Neutrophil (primary cell): ENCODE measurements at regions not wholly inside any gene's neighbourhood (a gene's known extent, or its start where the extent isn't known, plus 50 kb on each side); places are given as distances from the start of the nearest gene placed in this dataset.
A peak's percentile ranks its signal among the peaks of the same experiment; 100 is the strongest.
"Not testable (repeated sequence)": the region's sequence is repeated elsewhere in the genome, so short reads cannot be mapped to it uniquely, and the experiment has no call there.

Experiments used
- H3K27ac ChIP-seq: fragments of 200-600 bp; sonication (generic); 2 replicates; pipeline ENCODE4 v1.5.1; 2016; ENCODE audit warnings: mild to moderate bottlenecking, moderate library complexity
- H3K27me3 ChIP-seq: fragments of 200-600 bp; sonication (generic); 2 replicates; pipeline ENCODE4 v1.6.0; 2016; ENCODE audit warnings: mild to moderate bottlenecking
- H3K36me3 ChIP-seq: fragments of 200-600 bp; sonication (generic); 2 replicates; pipeline ENCODE4 v1.5.1; 2017
- H3K4me1 ChIP-seq, 2 experiments: fragments of 200-600 bp in 1 of 2; sonication (generic) in 1 of 2; 1 replicate in 1 of 2; 2 replicates in 1 of 2; pipeline versions ENCODE4 v1.5.1 to v1.6.1; 2013 to 2016; ENCODE audit warnings: low read depth in 1 of 2, low read length in 1 of 2, mild to moderate bottlenecking in 1 of 2, moderate library complexity in 1 of 2; ENCODE audit not compliant: control insufficient read depth in 1 of 2, insufficient read depth in 1 of 2
- H3K4me3 ChIP-seq, 2 experiments: fragments of 200-600 bp in 1 of 2; sonication (generic) in 1 of 2; 1 replicate in 1 of 2; 2 replicates in 1 of 2; pipeline ENCODE4 v1.5.1; 2013 to 2016; ENCODE audit warnings: low read depth in 1 of 2, low read length in 1 of 2, mild to moderate bottlenecking in 1 of 2, moderate library complexity in 1 of 2
- H3K9me3 ChIP-seq: fragments of 200-600 bp; sonication (generic); 2 replicates; pipeline ENCODE4 v1.5.1; 2016
- TF ChIP-seq, protein P1 (sequence below): fragments of 200-600 bp; sonication (generic); IDR thresholded peaks from 2 replicates; pipeline ENCODE4 v1.5.1; 2016; ENCODE audit warnings: antibody characterized with exemption

DNA sequence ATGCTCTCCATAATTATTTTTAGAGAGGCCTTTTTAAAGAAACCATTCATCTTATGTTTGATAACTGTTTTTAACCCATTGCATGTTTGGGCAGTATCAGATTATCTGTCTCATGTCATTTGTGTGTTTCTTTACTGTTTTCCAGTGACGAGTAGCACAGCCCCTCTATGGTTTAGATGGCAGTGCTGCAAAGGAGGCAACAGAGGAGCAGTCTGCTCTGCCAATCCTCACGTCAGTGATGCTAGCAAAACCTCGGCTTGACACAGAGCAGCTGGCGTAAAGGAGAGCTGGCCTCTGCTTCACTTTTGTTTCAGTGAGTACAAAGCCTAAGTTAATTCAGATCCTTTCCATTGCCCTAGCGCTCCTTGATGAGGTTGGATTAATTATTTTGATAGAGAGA, 80.4 kb upstream of the GARIN1A start:
- TF ChIP-seq, protein P1, sequence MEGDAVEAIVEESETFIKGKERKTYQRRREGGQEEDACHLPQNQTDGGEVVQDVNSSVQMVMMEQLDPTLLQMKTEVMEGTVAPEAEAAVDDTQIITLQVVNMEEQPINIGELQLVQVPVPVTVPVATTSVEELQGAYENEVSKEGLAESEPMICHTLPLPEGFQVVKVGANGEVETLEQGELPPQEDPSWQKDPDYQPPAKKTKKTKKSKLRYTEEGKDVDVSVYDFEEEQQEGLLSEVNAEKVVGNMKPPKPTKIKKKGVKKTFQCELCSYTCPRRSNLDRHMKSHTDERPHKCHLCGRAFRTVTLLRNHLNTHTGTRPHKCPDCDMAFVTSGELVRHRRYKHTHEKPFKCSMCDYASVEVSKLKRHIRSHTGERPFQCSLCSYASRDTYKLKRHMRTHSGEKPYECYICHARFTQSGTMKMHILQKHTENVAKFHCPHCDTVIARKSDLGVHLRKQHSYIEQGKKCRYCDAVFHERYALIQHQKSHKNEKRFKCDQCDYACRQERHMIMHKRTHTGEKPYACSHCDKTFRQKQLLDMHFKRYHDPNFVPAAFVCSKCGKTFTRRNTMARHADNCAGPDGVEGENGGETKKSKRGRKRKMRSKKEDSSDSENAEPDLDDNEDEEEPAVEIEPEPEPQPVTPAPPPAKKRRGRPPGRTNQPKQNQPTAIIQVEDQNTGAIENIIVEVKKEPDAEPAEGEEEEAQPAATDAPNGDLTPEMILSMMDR = no peak
- Histone ChIP-seq H3K27me3 (no peaks in the 10 kb centered on the region), H3K36me3 (peaks cover 43% of the 10 kb centered on the region), H3K4me3 (no peak overlapping the region), H3K9me3 (no peaks in the 10 kb centered on the region), H3K4me1 (peaks cover under 1 to 9% of the 10 kb centered on the region in 2 experiments), H3K27ac (no peak overlapping the region)

DNA sequence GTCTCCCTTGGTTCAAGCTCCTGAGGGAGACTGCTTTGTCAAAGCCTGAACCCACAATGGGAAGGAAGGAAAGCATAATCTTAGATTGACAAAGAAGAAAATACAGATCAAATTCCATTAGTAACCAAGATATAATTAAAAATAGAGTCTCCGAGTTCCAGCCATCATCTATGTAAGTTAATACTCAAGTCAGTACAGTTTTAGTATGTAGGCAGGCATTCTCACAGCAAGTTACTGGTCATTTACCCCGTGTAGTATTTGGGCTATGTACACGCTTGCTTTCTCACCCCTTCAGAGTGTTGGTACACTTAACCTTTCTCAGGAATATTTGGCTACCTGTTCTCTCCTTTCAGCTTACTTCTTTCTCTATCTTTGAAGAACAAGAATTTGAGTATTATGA, 79.9 kb upstream of the GARIN1A start:
- H3K27me3 ChIP-seq, H3K27ac ChIP-seq, H3K9me3 ChIP-seq, H3K4me3 ChIP-seq: not testable (repeated sequence)
- peaks cover 46% of the 10 kb centered on the region for H3K36me3 ChIP-seq
- peaks cover 5 to 14% of the 10 kb centered on the region in 2 experiments for H3K4me1 ChIP-seq

GRCh38 chr7:128594061-128594460, 78.0 kb upstream of the GARIN1A start:
- H3K27ac ChIP-seq = peak overlapping the region; percentile 32

DNA sequence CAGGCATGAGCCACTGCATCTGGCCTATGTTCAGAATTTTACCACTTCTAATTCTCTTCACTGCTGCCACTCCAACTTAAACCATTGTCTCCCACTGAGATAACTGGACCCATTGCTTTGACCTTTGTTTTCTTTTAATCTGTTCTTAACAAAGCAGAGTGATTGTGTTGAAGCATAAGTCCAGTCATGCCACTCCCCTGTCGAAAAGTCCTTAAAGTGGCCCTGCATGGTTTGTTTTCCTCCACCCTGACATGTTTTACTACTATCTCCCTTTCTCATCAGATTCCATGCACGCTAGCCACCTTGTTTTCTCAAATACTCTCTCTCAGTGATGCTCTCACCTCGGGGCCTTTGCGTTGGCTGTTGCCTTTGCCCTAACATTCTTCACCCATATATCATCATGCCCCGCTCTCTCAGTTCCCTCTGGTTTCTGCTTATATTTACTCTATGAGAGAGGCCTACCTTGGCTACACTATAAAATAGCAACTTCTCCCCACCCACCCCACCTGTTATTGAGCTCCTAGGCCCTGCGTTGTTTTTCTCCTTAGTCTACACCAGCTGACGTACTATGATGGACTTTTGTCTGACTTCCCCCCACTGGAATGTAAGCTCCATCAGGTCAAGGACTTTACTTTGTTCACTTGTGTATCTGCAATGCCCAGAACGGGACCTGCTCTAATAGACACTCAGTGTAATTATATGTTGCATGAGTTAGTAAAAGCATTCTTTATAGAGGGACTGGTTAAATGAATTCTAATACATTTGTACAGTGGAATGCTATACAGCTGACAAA, 75.6 kb upstream of the GARIN1A start:
- H3K27me3 ChIP-seq, H3K9me3 ChIP-seq, H3K4me3 ChIP-seq: not testable (repeated sequence)
- peaks cover 39% of the 10 kb centered on the region for H3K36me3 ChIP-seq
- peaks cover 9 to 17% of the 10 kb centered on the region in 2 experiments for H3K4me1 ChIP-seq
- peak overlapping the region; percentile 45 for H3K27ac ChIP-seq

More at GRCh38 chr7:128594061-128594460, 78.0 kb upstream of the GARIN1A start:
- H3K27me3 ChIP-seq, H3K4me3 ChIP-seq, H3K9me3 ChIP-seq: not testable (repeated sequence)
- Histone ChIP-seq H3K36me3 (peaks cover 45% of the 10 kb centered on the region), H3K4me1 (peaks cover 9 to 17% of the 10 kb centered on the region in 2 experiments)

DNA sequence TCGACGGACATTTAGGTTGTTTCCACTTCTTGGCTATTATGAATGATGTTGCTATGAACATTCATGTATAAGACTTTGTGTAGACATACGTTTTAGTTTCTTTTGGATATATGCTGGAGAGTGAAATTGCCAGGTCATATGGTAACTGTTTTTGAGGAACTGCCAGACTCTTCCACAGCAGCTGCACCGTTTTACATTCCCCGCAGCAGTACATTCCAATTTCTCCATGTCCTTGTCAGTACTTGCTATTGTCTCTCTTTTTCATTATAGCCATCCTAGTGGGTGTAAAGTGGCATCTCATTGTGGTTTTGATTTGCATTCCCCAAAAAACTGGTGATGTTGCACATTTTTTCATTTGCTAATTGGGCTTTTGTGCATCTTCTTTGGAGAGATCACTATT, 73.1 kb upstream of the GARIN1A start:
- not testable (repeated sequence) for H3K4me3 ChIP-seq, H3K27ac ChIP-seq, H3K27me3 ChIP-seq, H3K9me3 ChIP-seq
- Histone ChIP-seq H3K36me3 (peaks cover 19% of the 10 kb centered on the region), H3K4me1 (peaks cover 9 to 17% of the 10 kb centered on the region in 2 experiments)

DNA sequence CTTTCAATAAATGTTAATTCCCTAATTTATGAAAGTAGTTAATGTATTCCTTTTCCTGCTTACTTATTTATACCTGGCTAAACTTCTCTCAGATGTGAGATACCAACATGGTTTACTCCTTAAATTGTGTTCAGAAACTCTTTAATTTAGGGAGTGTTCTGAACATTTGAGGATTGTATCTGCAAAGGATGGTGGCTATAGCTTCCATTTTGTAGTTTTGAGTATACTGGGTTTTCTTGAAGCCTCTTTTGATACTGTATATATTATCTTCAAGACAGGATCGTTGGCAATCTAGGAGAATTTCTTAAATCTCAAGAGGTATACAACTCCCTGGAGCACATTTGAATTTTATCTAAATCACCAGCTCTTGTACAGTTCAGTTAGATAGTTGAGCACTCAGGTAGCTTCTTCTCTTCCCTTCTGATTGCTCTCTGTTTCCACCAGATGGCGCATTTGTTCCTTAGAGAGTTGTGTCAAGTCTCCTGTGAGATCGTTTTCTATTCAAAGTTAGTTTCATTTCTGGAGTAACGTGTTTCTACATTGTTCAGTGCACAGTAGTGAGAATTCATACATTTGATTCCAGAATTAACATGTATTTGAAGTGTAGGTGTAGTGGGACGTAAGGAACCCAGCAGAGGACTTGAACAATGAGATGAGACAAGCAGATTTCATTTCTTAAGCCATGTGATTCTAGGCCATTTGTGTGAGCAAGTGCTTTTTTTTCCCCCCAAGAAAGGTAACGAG, 63.2 kb upstream of the GARIN1A start:
- H3K27ac ChIP-seq, H3K4me1 ChIP-seq, H3K27me3 ChIP-seq, H3K9me3 ChIP-seq, H3K4me3 ChIP-seq: not testable (repeated sequence)
- H3K36me3 ChIP-seq = peaks cover 41% of the 10 kb centered on the region

- H3K27ac ChIP-seq, H3K4me3 ChIP-seq, H3K9me3 ChIP-seq, H3K4me1 ChIP-seq, H3K27me3 ChIP-seq: not testable (repeated sequence)
- peaks cover 65% of the 10 kb centered on the region for H3K36me3 ChIP-seq
Measured at GRCh38 chr7:128613366-128613765, 58.7 kb upstream of the GARIN1A start.

GRCh38 chr7:128614812-128615211, 57.3 kb upstream of the GARIN1A start:
- not testable (repeated sequence) for H3K27ac ChIP-seq, H3K4me3 ChIP-seq

DNA sequence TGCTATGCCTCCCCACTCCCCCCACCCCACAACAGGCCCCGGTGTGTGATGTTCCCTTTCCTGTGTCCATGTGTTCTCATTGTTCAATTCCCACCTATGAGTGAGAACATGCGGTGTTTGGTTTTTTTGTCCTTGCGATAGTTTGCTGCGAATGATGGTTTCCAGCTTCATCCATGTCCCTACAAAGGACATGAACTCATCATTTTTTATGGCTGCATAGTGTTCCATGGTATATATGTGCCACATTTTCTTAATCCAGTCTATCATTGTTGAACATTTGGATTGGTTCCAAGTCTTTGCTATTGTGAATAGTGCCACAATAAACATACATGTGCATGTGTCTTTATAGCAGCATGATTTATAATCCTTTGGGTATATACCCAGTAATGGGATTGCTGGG, 55.3 kb upstream of the GARIN1A start:
- H3K4me3 ChIP-seq, H3K27ac ChIP-seq, H3K9me3 ChIP-seq, H3K4me1 ChIP-seq, H3K27me3 ChIP-seq: not testable (repeated sequence)
- H3K36me3 ChIP-seq = peaks cover 82% of the 10 kb centered on the region

More at GRCh38 chr7:128614812-128615211, 57.3 kb upstream of the GARIN1A start:
- not testable (repeated sequence) for H3K9me3 ChIP-seq, H3K4me1 ChIP-seq, H3K27me3 ChIP-seq
- peaks cover 79% of the 10 kb centered on the region for H3K36me3 ChIP-seq
